SK-N-SH (cell line): ENCODE measurements at regions not wholly inside any gene's neighbourhood (a gene's known extent, or its start where the extent isn't known, plus 50 kb on each side); places are given as distances from the start of the nearest gene placed in this dataset.

Source experiments
- CTCF ChIA-PET: fragments of 300-600, 350-600 bp; formaldehyde crosslinking; extraction: SDS; loops from one replicate; lab custom pipeline; 2021; lab: Yijun Ruan, JAX
- POLR2A ChIA-PET: fragments of 350-600 bp; sonication (Branson Sonifier 250); formaldehyde crosslinking; extraction: SDS; loops from one replicate; lab custom pipeline; 2020; ENCODE audit warnings: antibody characterized with exemption, inconsistent platforms; lab: Yijun Ruan, JAX
- DNase-seq: peaks from one replicate; pipeline ENCODE4 v3.0.0; 2012
- H2AFZ ChIP-seq: fragments of 200-600 bp; sonication (generic); 2 replicates; pipeline ENCODE4 v1.8.1; 2016; ENCODE audit warnings: antibody characterized with exemption, mild to moderate bottlenecking, low read depth
- H3F3A ChIP-seq: fragments of 200-600 bp; sonication (generic); replicated peaks from 2 replicates; pipeline ENCODE3; 2016; ENCODE audit warnings: antibody characterized with exemption, mild to moderate bottlenecking; ENCODE audit not compliant: insufficient read depth
- H3K27ac ChIP-seq, 2 experiments: fragments of 200-500 bp in 1 of 2; fragments of 200-600 bp in 1 of 2; sonication (Bioruptor generic) in 1 of 2; sonication (generic), shearing (Covaris generic) in 1 of 2; 2 replicates each; pipeline versions ENCODE4 v1.5.1 to v1.6.1; 2014 to 2016; ENCODE audit warnings: low read depth in 2 of 2, inconsistent platforms in 1 of 2, low read length in 1 of 2, mild to moderate bottlenecking in 1 of 2, mixed read lengths in 1 of 2
- H3K27me3 ChIP-seq: fragments of 200-600 bp; sonication (generic), shearing (Covaris generic); 2 replicates; pipeline ENCODE4 v1.6.1; 2016; ENCODE audit warnings: mixed run types; ENCODE audit not compliant: insufficient read depth
- H3K36me3 ChIP-seq, 2 experiments: fragments of 200-500 bp in 1 of 2; fragments of 200-600 bp in 1 of 2; sonication (Bioruptor generic) in 1 of 2; sonication (generic) in 1 of 2; replicated peaks in 1 of 2; 2 replicates each; pipeline versions ENCODE3 to v1.5.1; 2014 to 2016; ENCODE audit warnings: low read length in 1 of 2, mild to moderate bottlenecking in 1 of 2; ENCODE audit not compliant: insufficient read depth in 2 of 2, control insufficient read depth in 1 of 2
- H3K4me1 ChIP-seq, 2 experiments: fragments of 200-500 bp in 1 of 2; fragments of 200-600 bp in 1 of 2; sonication (Bioruptor generic) in 1 of 2; sonication (generic), shearing (Covaris generic) in 1 of 2; 2 replicates each; pipeline versions ENCODE4 v1.5.1 to v1.6.1; 2014 to 2016; ENCODE audit warnings: low read depth in 1 of 2, low read length in 1 of 2, mixed run types in 1 of 2; ENCODE audit not compliant: insufficient read depth in 2 of 2, control insufficient read depth in 1 of 2
- H3K4me2 ChIP-seq: fragments of 200-600 bp; sonication (generic), shearing (Covaris generic); 2 replicates; pipeline ENCODE4 v1.6.1; 2017; ENCODE audit warnings: mixed run types
- H3K4me3 ChIP-seq, 2 experiments: fragments of 200-500 bp in 1 of 2; fragments of 200-600 bp in 1 of 2; sonication (Bioruptor generic) in 1 of 2; sonication (generic), shearing (Covaris generic) in 1 of 2; 2 replicates each; pipeline versions ENCODE4 v1.5.1 to v1.8.1; 2014 to 2016; ENCODE audit warnings: low read depth in 2 of 2, inconsistent platforms in 1 of 2, low read length in 1 of 2, mild to moderate bottlenecking in 1 of 2, mixed read lengths in 1 of 2, moderate library complexity in 1 of 2
- H3K79me2 ChIP-seq: fragments of 200-600 bp; sonication (generic); 2 replicates; pipeline ENCODE4 v1.8.1; 2017; ENCODE audit warnings: mild to moderate bottlenecking; ENCODE audit not compliant: insufficient read depth
- H3K9ac ChIP-seq: fragments of 200-600 bp; sonication (generic); 2 replicates; pipeline ENCODE4 v1.6.1; 2017; ENCODE audit warnings: mixed run types
- H3K9me2 ChIP-seq: fragments of 200-600 bp; sonication (generic); 2 replicates; pipeline ENCODE4 v1.6.1; 2017; ENCODE audit warnings: mixed run types
- H3K9me3 ChIP-seq: fragments of 200-600 bp; sonication (generic); 2 replicates; pipeline ENCODE4 v1.6.1; 2017; ENCODE audit warnings: mixed run types, mild to moderate bottlenecking, moderate library complexity
- H4K20me1 ChIP-seq: fragments of 200-600 bp; sonication (generic); 2 replicates; pipeline ENCODE4 v1.6.1; 2017; ENCODE audit warnings: mild to moderate bottlenecking, mixed run types; ENCODE audit not compliant: insufficient read depth
- CHD2 ChIP-seq: fragments of 150-350 bp; IDR thresholded peaks from 2 replicates; pipeline ENCODE4 v1.6.1; 2018; ENCODE audit warnings: low read length; ENCODE audit not compliant: partially characterized antibody
- CTCF ChIP-seq: fragments of 200-600 bp; sonication (generic); IDR thresholded peaks from 2 replicates; pipeline ENCODE4 v1.6.1; 2017; ENCODE audit warnings: antibody characterized with exemption, mild to moderate bottlenecking, moderate library complexity
- ELF1 ChIP-seq: IDR thresholded peaks from 2 replicates; pipeline ENCODE4 v1.4.0; 2012
- EP300 ChIP-seq, 2 experiments: IDR thresholded peaks; 2 replicates each; pipeline versions ENCODE4 v1.4.0 to v1.6.1; 2012; ENCODE audit warnings: borderline replicate concordance in 1 of 2, low read depth in 1 of 2, low read length in 1 of 2
- EZH2phosphoT487 ChIP-seq: fragments of 200-600 bp; sonication (generic); IDR thresholded peaks from 2 replicates; pipeline ENCODE4 v1.6.1; 2017; ENCODE audit warnings: low read depth, mixed run types, mild to moderate bottlenecking, antibody characterized with exemption, moderate library complexity, borderline replicate concordance
- GABPA ChIP-seq: IDR thresholded peaks from 2 replicates; pipeline ENCODE4 v1.4.0; 2012; ENCODE audit warnings: low read depth, mild to moderate bottlenecking
- MEF2A ChIP-seq: IDR thresholded peaks from 2 replicates; pipeline ENCODE4 v1.4.0; 2012; ENCODE audit warnings: low read depth, borderline replicate concordance
- MXI1 ChIP-seq: IDR thresholded peaks from 2 replicates; pipeline ENCODE4 v1.6.1; 2012; ENCODE audit warnings: mild to moderate bottlenecking, low read depth, low read length, improper control_type of control experiment
- NRF1 ChIP-seq: IDR thresholded peaks from 2 replicates; pipeline ENCODE4 v1.6.1; 2012; ENCODE audit warnings: low read depth, mild to moderate bottlenecking, low read length
- RAD21 ChIP-seq: IDR thresholded peaks from 2 replicates; pipeline ENCODE4 v1.6.1; 2012; ENCODE audit warnings: mild to moderate bottlenecking, low read length
- RXRA ChIP-seq: IDR thresholded peaks from 2 replicates; pipeline ENCODE4 v1.4.0; 2012; ENCODE audit warnings: low read depth, mild to moderate bottlenecking, borderline replicate concordance
- SMC3 ChIP-seq: IDR thresholded peaks from 2 replicates; pipeline ENCODE4 v1.6.1; 2012; ENCODE audit warnings: low read depth, low read length, improper control_type of control experiment
- TCF12 ChIP-seq: IDR thresholded peaks from 2 replicates; pipeline ENCODE4 v1.4.0; 2012
- WGBS: methylation state at CpG from one replicate; pipeline ENCODE4 v1.1.6; 2017; ENCODE audit warnings: low lambda C conversion rate; 5-methylcytosine and 5-hydroxymethylcytosine counted together
- TF ChIP-seq, protein P1 (sequence below): IDR thresholded peaks from 2 replicates; pipeline ENCODE4 v1.4.0; 2012; ENCODE audit warnings: low read depth
- TF ChIP-seq, protein P2 (sequence below): IDR thresholded peaks from 2 replicates; pipeline ENCODE4 v1.6.1; 2012; ENCODE audit warnings: mild to moderate bottlenecking, low read depth, low read length, moderate library complexity

DNA sequence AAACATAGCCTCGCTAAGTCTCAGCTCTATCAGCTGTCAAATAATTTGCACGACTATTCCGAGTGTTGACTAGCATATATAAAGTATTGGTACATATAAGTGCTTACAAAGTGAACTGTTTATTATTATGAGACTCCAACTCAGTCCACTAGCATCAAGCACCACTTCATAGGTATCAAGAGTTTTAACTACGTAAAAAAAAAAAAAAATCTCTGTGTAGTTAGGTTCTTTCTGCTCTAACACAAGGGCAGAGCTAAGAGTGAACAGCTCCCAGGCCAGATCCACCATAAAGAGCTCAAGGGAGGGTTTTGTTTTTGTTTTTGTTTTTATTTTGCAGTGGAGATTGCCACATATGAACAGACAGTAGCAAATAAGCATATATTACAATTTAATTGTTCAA, 309.8 kb upstream of the SGK1 start (continued):
- no peak for TF ChIP-seq EZH2phosphoT487
- no peak for TF ChIP-seq RAD21
- TF ChIP-seq, protein P1, sequence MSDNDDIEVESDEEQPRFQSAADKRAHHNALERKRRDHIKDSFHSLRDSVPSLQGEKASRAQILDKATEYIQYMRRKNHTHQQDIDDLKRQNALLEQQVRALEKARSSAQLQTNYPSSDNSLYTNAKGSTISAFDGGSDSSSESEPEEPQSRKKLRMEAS: no peak
- TF ChIP-seq CHD2: no peak
- no peak for TF ChIP-seq MXI1
- no peak for TF ChIP-seq GABPA
- no peak for TF ChIP-seq NRF1

DNA sequence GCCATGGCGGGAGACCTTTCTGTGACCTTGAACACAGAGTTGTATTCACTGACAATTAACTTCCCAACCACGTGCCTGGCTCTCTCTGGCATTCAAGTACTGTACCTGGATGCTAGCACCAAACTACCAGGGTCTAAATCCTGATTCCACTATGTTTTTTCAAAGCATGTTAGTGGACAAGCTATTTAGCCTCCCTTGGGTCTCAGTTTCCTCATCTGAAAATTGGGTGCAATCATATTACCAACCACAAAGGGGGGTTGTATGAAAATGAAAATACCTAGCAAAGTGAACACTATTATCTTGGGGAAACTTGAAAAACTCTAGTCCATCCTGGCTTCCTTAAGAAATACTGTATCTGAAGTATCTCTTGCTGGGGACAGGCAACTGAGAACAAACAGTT, 308.7 kb upstream of the SGK1 start:
- ChIA-PET POLR2A (no interaction called here), CTCF (interaction anchor here (0.7 to 3.0 kb wide), 3 partner anchors 12 to 221 kb away, joined by 3 to 15 read pairs (median 3); no protein-coding TSS in a partner anchor)
- no peak overlapping the region for H3K9ac ChIP-seq
- no peaks in the 10 kb centered on the region for H3K9me2 ChIP-seq
- DNase-seq: no peak
- no peaks in the 10 kb centered on the region for H3F3A ChIP-seq
- no peak overlapping the region for H3K4me3 ChIP-seq
- no peaks in the 10 kb centered on the region for H3K27me3 ChIP-seq
- H3K27ac ChIP-seq: no peak overlapping the region
- H3K4me2 ChIP-seq: no peak overlapping the region
- no peaks in the 10 kb centered on the region for H3K9me3 ChIP-seq
- no peak for TF ChIP-seq MEF2A
- TF ChIP-seq CTCF: 0 out of 2 replicates have a peak, but pooled peaks have one; percentile 7
- TF ChIP-seq ELF1: no peak
- H4K20me1 ChIP-seq: no peaks in the 10 kb centered on the region
- no peaks in the 10 kb centered on the region for H3K79me2 ChIP-seq
- H3K4me1 ChIP-seq: peaks cover 4% of the 10 kb centered on the region in 2 experiments; a peak in 2 of 4 replicates
- no peaks in the 10 kb centered on the region for H3K36me3 ChIP-seq
- WGBS: 100% methylated on average over 2 of the region's 2 CpGs
- no peak overlapping the region for H2AFZ ChIP-seq

DNA sequence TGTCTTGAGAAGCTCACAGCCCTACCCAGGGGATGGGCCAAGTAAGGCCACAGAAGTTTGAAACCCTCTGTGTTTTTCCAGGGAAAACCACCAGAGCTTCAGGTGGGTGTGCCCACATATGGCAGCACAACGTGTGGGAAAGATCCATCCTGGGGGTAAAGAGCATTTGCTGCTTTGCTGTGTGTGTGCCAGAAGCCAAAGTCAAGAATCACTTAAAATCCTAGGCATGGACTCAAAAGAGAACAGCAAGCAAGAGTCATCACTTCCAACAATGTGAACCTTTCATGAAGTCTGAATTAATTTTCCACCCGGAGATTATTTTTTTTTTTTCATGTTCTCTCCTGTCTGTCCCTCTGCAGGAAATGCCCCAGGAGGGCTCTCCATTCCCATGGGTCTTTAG, 308.2 kb upstream of the SGK1 start:
- H3K79me2 ChIP-seq: no peaks in the 10 kb centered on the region
- no peak overlapping the region for H3K4me2 ChIP-seq
- no peaks in the 10 kb centered on the region for H3K36me3 ChIP-seq
- H4K20me1 ChIP-seq: no peaks in the 10 kb centered on the region
- no peak for TF ChIP-seq EP300 (IDR thresholded peaks at IDR 0.05; ENCODE audit: borderline replicate concordance in 1 of 2, low read depth in 1 of 2, low read length in 1 of 2)
- no peak for TF ChIP-seq TCF12
- TF ChIP-seq SMC3: no peak
- TF ChIP-seq CTCF: no peak
- TF ChIP-seq, protein P2, sequence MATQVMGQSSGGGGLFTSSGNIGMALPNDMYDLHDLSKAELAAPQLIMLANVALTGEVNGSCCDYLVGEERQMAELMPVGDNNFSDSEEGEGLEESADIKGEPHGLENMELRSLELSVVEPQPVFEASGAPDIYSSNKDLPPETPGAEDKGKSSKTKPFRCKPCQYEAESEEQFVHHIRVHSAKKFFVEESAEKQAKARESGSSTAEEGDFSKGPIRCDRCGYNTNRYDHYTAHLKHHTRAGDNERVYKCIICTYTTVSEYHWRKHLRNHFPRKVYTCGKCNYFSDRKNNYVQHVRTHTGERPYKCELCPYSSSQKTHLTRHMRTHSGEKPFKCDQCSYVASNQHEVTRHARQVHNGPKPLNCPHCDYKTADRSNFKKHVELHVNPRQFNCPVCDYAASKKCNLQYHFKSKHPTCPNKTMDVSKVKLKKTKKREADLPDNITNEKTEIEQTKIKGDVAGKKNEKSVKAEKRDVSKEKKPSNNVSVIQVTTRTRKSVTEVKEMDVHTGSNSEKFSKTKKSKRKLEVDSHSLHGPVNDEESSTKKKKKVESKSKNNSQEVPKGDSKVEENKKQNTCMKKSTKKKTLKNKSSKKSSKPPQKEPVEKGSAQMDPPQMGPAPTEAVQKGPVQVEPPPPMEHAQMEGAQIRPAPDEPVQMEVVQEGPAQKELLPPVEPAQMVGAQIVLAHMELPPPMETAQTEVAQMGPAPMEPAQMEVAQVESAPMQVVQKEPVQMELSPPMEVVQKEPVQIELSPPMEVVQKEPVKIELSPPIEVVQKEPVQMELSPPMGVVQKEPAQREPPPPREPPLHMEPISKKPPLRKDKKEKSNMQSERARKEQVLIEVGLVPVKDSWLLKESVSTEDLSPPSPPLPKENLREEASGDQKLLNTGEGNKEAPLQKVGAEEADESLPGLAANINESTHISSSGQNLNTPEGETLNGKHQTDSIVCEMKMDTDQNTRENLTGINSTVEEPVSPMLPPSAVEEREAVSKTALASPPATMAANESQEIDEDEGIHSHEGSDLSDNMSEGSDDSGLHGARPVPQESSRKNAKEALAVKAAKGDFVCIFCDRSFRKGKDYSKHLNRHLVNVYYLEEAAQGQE: no peak
- no peak for TF ChIP-seq MXI1
- no peak for TF ChIP-seq RXRA
- H3K9ac ChIP-seq: no peak overlapping the region
- H3K4me3 ChIP-seq: no peak overlapping the region
- H3K4me1 ChIP-seq: peaks cover 4% of the 10 kb centered on the region in 2 experiments; a peak in 2 of 4 replicates
- DNase-seq: no peak
- ChIA-PET POLR2A (no interaction called here), CTCF (interaction anchor here (1.0 kb wide), 1 partner anchor 12 kb away, joined by 3 read pairs; no protein-coding TSS in a partner anchor)
- H3K9me2 ChIP-seq: no peaks in the 10 kb centered on the region
- no peak overlapping the region for H3K27ac ChIP-seq
- 19% methylated on average over 2 of the region's 2 CpGs for WGBS
- H2AFZ ChIP-seq: peak overlapping the region; percentile 17; the same call in 1 of the 2 replicates
- no peaks in the 10 kb centered on the region for H3F3A ChIP-seq
- H3K9me3 ChIP-seq: no peaks in the 10 kb centered on the region
- H3K27me3 ChIP-seq: no peaks in the 10 kb centered on the region
